Fibroblast of pulmonary artery (primary cell): ENCODE measurements at regions not wholly inside any gene's neighbourhood (a gene's known extent, or its start where the extent isn't known, plus 50 kb on each side); places are given as distances from the start of the nearest gene placed in this dataset.
"Not testable (repeated sequence)": the region's sequence is repeated elsewhere in the genome, so short reads cannot be mapped to it uniquely, and the experiment has no call there.

ENCODE experiments used
- DNase-seq: peaks from one replicate; pipeline ENCODE4 v3.0.0-alpha.2; 2010; ENCODE audit warnings: low read depth
- H3K4me3 ChIP-seq: replicated peaks from 2 replicates; pipeline ENCODE4 v1.5.1; 2011; ENCODE audit warnings: low read depth, mild to moderate bottlenecking, control low read depth, low read length, moderate library complexity
- TF ChIP-seq, protein P1 (sequence below): IDR thresholded peaks from 2 replicates; pipeline ENCODE4 v1.5.1; 2011; ENCODE audit warnings: mild to moderate bottlenecking, control low read depth, low read length, inconsistent platforms; ENCODE audit errors: missing control alignments

DNA sequence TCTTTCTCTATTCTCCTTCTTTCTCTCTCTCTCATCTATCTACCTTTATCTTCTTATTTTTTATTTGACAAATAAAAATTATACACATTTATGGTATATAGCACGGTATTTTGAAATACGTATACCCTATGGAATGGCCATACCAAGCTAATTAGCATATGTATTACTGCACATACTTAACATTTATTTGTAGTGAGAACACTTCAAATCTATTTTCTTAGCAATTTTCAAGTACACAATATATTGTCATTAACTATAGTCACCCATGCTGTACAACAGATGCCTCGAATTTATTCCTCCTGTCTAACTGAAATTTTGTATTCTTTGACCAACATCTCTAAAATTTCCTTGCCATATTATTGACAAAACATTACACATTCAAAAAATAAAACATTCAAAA is 447.1 kb downstream of the MIAT start:
- no peak overlapping the region for H3K4me3 ChIP-seq
- no peak for DNase-seq
- TF ChIP-seq, protein P1, sequence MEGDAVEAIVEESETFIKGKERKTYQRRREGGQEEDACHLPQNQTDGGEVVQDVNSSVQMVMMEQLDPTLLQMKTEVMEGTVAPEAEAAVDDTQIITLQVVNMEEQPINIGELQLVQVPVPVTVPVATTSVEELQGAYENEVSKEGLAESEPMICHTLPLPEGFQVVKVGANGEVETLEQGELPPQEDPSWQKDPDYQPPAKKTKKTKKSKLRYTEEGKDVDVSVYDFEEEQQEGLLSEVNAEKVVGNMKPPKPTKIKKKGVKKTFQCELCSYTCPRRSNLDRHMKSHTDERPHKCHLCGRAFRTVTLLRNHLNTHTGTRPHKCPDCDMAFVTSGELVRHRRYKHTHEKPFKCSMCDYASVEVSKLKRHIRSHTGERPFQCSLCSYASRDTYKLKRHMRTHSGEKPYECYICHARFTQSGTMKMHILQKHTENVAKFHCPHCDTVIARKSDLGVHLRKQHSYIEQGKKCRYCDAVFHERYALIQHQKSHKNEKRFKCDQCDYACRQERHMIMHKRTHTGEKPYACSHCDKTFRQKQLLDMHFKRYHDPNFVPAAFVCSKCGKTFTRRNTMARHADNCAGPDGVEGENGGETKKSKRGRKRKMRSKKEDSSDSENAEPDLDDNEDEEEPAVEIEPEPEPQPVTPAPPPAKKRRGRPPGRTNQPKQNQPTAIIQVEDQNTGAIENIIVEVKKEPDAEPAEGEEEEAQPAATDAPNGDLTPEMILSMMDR = no peak

- H3K4me3 ChIP-seq = no peak overlapping the region
- peak; percentile 92 for DNase-seq
- TF ChIP-seq, protein P1 = no peak
Observed at GRCh38 chr22:27105142-27106025, 448.0 kb downstream of the MIAT start.

- TF ChIP-seq, protein P1 = no peak
- no peak for DNase-seq
- no peak overlapping the region for H3K4me3 ChIP-seq
Observed at GRCh38 chr22:27106985-27107384, 449.6 kb downstream of the MIAT start.

DNA sequence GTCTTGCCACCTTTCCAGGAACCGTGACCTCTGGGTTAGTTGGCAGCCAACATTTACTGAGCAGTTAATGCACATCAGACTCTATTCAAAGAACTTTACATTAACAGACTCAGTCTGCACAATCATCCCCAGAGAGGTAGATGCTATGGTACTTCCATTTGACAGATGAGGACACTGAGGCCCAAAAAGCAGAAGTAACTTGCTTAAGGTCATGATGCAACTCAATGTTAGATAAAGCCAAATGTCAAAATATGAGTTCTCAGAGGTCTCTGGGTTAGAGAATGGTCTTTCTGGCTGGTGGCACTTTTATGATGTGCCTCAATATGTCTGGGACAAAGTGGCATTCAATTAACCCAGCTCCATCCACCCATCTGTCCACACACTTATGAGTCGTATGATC is 450.0 kb downstream of the MIAT start:
- no peak for DNase-seq
- TF ChIP-seq, protein P1 = no peak
- H3K4me3 ChIP-seq = no peak overlapping the region

- DNase-seq = peak; percentile 88
- no peak overlapping the region for H3K4me3 ChIP-seq
- TF ChIP-seq, protein P1 = no peak
Observed at GRCh38 chr22:27107824-27108223, 450.4 kb downstream of the MIAT start.

DNA sequence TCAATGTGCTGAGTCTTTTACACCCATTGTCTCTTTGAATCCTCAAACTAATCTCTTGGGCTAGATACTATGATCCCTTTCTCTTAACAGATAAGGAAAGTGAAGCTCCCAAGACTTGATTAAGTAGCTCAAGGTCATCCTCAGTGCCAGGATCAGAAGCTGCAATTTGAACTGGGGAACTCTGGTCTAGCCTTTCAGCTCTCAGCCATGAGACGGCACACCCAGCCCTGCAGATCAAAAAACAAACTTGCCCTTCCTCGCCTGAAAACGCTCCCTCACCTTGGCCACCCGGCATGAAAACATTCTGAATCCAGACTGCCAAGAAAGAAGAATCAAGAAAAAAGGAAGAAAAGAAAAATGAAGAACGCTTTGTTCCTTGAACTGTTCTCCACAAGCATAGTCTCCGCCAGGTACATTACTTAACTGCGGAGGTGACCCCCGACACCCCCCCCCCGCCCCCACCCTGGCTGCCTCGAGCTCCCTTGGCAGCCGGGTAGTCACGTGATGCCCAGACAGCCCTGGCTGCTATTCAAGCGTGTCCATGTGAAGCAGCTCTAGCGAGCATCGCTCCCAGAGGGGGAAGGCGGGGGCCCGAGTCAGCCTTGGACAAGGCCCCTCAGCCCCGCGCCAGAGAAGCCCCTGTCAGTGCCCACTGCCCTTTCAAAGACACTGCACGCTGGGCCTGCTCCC is 451.2 kb downstream of the MIAT start:
- DNase-seq = peak; percentile 12
- TF ChIP-seq, protein P1 = no peak

DNA sequence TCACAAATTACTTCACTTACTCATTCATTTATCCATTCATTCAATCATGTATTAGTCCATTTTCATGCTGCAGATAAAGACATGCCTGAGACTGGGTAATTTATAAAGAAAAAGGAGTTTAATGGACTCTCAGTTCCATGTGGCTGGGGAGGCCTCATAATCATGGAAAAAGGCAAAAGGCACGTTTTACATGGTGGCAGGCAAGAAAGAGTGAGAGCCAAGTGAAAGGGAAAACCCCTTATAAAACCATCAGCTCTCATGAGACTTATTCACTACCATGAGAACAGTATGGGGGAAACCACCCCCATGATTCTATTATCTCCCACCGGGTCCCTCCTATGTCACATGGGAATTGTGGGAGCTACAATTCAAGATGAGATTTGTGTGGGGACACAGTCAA is 452.0 kb downstream of the MIAT start:
- DNase-seq, H3K4me3 ChIP-seq: not testable (repeated sequence)

More for the DNA sequence above, 451.2 kb downstream of the MIAT start:
- H3K4me3 ChIP-seq = no peak overlapping the region
